ENCODE measurements at regions not wholly inside any gene's neighbourhood (a gene's known extent, or its start where the extent isn't known, plus 50 kb on each side); places are given as distances from the start of the nearest gene placed in this dataset.

GRCh38 chr3:64306745-64307144 is 81.5 kb upstream of the PRICKLE2 start:
- H3K9ac ChIP-seq (ENCODE audit: low read depth, low read length): no peak overlapping the region
- no peak overlapping the region for H3K4me3 ChIP-seq (ENCODE audit: low read length)
- H3K27me3 ChIP-seq (ENCODE audit: control insufficient read depth, insufficient read depth, low read length): no peaks in the 10 kb centered on the region
- H3K4me1 ChIP-seq (ENCODE audit: control insufficient read depth, insufficient read depth, low read length): peaks cover 6% of the 10 kb centered on the region
- H3K4me2 ChIP-seq (ENCODE audit: low read length): no peak overlapping the region
- H3K9me3 ChIP-seq (replicated peaks; ENCODE audit: low read length): no peaks in the 10 kb centered on the region
- no peaks in the 10 kb centered on the region for H3K36me3 ChIP-seq (ENCODE audit: insufficient read depth, low read length)

DNA sequence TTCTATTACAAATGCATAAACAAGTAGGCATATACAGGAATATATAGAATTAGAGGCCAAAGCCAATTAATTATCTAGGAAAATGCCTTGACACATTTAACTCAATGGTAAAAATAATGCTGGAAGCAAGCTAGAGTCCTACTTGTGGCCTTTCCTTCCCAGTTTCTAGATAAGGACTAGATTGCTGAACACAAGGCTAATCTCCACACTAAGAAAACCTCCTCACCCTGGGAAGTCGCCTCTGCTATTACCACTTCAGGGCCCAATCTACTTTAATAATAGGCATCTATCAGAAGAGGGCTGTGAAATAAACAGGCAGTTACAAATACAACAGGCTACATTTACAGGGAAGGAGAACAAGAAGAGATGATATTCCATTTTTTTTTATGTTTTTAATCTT is 80.5 kb upstream of the PRICKLE2 start:
- Histone ChIP-seq H3K4me2 (ENCODE audit: low read length) (no peak overlapping the region), H3K9ac (ENCODE audit: low read depth, low read length) (no peak overlapping the region), H3K4me3 (ENCODE audit: low read length) (no peak overlapping the region), H3K27me3 (ENCODE audit: control insufficient read depth, insufficient read depth, low read length) (no peaks in the 10 kb centered on the region), H3K4me1 (ENCODE audit: control insufficient read depth, insufficient read depth, low read length) (peaks cover 6% of the 10 kb centered on the region), H3K36me3 (ENCODE audit: insufficient read depth, low read length) (no peaks in the 10 kb centered on the region), H3K9me3 (replicated peaks; ENCODE audit: low read length) (no peaks in the 10 kb centered on the region)

DNA sequence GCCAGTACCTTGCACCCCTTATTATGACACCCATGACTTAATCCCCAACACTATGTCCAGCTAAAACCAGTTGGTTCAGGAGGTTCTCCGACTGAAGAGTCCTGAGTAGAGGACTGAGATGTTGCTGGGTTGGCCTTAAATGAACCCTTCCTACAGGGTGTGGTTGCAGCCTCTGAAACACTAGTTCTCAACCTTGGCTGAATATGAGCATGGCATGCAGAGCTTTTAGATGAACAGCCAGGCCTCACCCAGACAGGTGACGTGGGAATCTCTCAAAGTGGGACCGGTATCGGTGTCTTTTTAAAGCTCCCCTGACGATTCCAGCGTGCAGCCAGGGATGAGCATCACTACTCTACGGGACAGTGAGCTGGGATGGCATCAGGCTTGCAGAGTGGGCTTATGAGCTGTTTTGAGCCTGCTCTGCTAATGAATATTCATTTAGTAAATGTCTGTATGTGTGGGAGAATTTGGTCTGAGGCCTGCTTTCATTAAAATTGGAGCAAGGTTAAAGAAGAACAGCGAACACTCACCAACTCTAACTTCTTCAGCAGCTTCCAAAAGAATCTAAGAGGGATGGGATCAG is 79.7 kb upstream of the PRICKLE2 start:
- Histone ChIP-seq H3K9me3 (replicated peaks; ENCODE audit: low read length) (no peaks in the 10 kb centered on the region), H3K27me3 (ENCODE audit: control insufficient read depth, insufficient read depth, low read length) (no peaks in the 10 kb centered on the region), H3K4me1 (ENCODE audit: control insufficient read depth, insufficient read depth, low read length) (peaks cover 9% of the 10 kb centered on the region), H3K36me3 (ENCODE audit: insufficient read depth, low read length) (no peaks in the 10 kb centered on the region), H3K9ac (ENCODE audit: low read depth, low read length) (no peak overlapping the region), H3K4me2 (ENCODE audit: low read length) (no peak overlapping the region), H3K4me3 (ENCODE audit: low read length) (no peak overlapping the region)

DNA sequence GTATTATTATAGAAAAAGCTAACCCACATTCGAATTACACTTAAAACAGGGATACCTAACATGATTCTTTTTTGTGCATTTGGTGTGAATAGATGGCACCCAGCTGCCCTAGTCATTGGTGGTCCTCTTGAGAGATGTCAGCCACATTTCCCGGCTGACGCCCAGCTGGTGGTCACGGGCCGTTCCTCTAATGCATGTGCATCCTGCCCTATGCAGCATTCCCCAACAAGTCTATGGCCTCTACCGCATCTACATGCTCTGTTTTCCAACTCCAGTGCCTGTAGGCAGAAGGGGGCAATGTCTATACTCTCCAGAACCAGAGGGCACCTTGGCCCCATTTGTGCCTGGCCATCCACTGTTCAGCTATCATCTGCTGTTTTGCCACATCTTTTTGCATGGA is 78.6 kb upstream of the PRICKLE2 start:
- H3K9ac ChIP-seq (ENCODE audit: low read depth, low read length): no peak overlapping the region
- H3K27me3 ChIP-seq (ENCODE audit: control insufficient read depth, insufficient read depth, low read length): no peaks in the 10 kb centered on the region
- H3K4me3 ChIP-seq (ENCODE audit: low read length): no peak overlapping the region

DNA sequence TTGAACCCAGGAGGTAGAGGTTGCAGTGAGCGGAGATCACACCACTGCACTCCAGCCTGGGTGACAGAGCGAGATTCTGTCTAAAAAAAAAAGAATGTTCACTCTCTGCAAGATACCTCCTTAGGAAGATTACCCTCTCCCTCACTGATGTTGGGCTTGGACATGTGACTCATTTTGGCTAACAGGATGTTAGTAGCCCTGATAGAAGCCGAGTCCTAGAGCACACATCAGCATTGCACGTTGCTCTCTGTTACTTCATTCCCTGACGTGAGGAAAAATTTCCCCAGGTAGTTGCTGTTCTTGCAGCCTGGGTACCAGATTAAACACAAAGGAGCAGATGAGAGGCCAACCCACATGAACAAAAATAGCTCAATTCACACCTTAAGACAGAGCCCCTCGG is 78.1 kb upstream of the PRICKLE2 start:
- Histone ChIP-seq H3K27me3 (ENCODE audit: control insufficient read depth, insufficient read depth, low read length) (no peaks in the 10 kb centered on the region), H3K9ac (ENCODE audit: low read depth, low read length) (no peak overlapping the region)

More for the DNA sequence above, 78.6 kb upstream of the PRICKLE2 start:
- no peaks in the 10 kb centered on the region for H3K36me3 ChIP-seq (ENCODE audit: insufficient read depth, low read length)
- H3K9me3 ChIP-seq (replicated peaks; ENCODE audit: low read length): no peaks in the 10 kb centered on the region
- no peak overlapping the region for H3K4me2 ChIP-seq (ENCODE audit: low read length)
- peaks cover 9% of the 10 kb centered on the region for H3K4me1 ChIP-seq (ENCODE audit: control insufficient read depth, insufficient read depth, low read length)

GRCh38 chr3:64301476-64301875 is 76.2 kb upstream of the PRICKLE2 start:
- H3K4me2 ChIP-seq (ENCODE audit: low read length): no peak overlapping the region
- no peaks in the 10 kb centered on the region for H3K36me3 ChIP-seq (ENCODE audit: insufficient read depth, low read length)
- H3K9me3 ChIP-seq (replicated peaks; ENCODE audit: low read length): no peaks in the 10 kb centered on the region
- H3K4me3 ChIP-seq (ENCODE audit: low read length): no peak overlapping the region
- peaks cover 9% of the 10 kb centered on the region for H3K4me1 ChIP-seq (ENCODE audit: control insufficient read depth, insufficient read depth, low read length)
- no peaks in the 10 kb centered on the region for H3K27me3 ChIP-seq (ENCODE audit: control insufficient read depth, insufficient read depth, low read length)
- H3K9ac ChIP-seq (ENCODE audit: low read depth, low read length): no peak overlapping the region

More for the DNA sequence above, 78.1 kb upstream of the PRICKLE2 start:
- H3K4me1 ChIP-seq (ENCODE audit: control insufficient read depth, insufficient read depth, low read length): peaks cover 9% of the 10 kb centered on the region
- H3K36me3 ChIP-seq (ENCODE audit: insufficient read depth, low read length): no peaks in the 10 kb centered on the region
- H3K4me3 ChIP-seq (ENCODE audit: low read length): no peak overlapping the region
- no peak overlapping the region for H3K4me2 ChIP-seq (ENCODE audit: low read length)
- no peaks in the 10 kb centered on the region for H3K9me3 ChIP-seq (replicated peaks; ENCODE audit: low read length)

- H3K9me3 ChIP-seq (replicated peaks; ENCODE audit: low read length): no peaks in the 10 kb centered on the region
- H3K27me3 ChIP-seq (ENCODE audit: control insufficient read depth, insufficient read depth, low read length): no peaks in the 10 kb centered on the region
- H3K36me3 ChIP-seq (ENCODE audit: insufficient read depth, low read length): no peaks in the 10 kb centered on the region
- no peak overlapping the region for H3K4me3 ChIP-seq (ENCODE audit: low read length)
- no peak overlapping the region for H3K4me2 ChIP-seq (ENCODE audit: low read length)
- peaks cover 10% of the 10 kb centered on the region for H3K4me1 ChIP-seq (ENCODE audit: control insufficient read depth, insufficient read depth, low read length)
- no peak overlapping the region for H3K9ac ChIP-seq (ENCODE audit: low read depth, low read length)
Measured at GRCh38 chr3:64300790-64301423, 75.6 kb upstream of the PRICKLE2 start.

GRCh38 chr3:64299206-64299605 is 73.9 kb upstream of the PRICKLE2 start:
- H3K9ac ChIP-seq (ENCODE audit: low read depth, low read length): no peak overlapping the region
- H3K9me3 ChIP-seq (replicated peaks; ENCODE audit: low read length): no peaks in the 10 kb centered on the region
- H3K36me3 ChIP-seq (ENCODE audit: insufficient read depth, low read length): no peaks in the 10 kb centered on the region
- peaks cover 16% of the 10 kb centered on the region for H3K4me1 ChIP-seq (ENCODE audit: control insufficient read depth, insufficient read depth, low read length)
- no peaks in the 10 kb centered on the region for H3K27me3 ChIP-seq (ENCODE audit: control insufficient read depth, insufficient read depth, low read length)
- no peak overlapping the region for H3K4me3 ChIP-seq (ENCODE audit: low read length)
- no peak overlapping the region for H3K4me2 ChIP-seq (ENCODE audit: low read length)

DNA sequence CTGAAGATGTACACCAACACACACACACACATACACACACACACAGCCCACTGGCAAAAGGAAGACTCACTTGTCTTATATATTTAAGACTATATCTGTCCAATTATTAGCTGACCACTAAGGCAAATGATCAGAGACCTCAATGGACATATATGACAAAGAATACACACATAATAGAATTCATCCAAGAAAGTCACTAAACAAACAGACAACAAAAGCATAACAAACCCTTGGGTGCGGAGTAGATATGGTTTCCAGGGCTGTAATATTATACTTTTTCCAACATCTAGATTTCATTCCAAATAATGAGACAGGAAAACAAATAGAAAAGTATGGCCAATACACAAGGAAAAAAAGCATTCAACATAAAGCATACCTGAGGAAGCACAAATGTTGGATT is 72.3 kb upstream of the PRICKLE2 start:
- H3K4me2 ChIP-seq (ENCODE audit: low read length): no peak overlapping the region
- no peak overlapping the region for H3K4me3 ChIP-seq (ENCODE audit: low read length)
- H3K27me3 ChIP-seq (ENCODE audit: control insufficient read depth, insufficient read depth, low read length): no peaks in the 10 kb centered on the region
- no peaks in the 10 kb centered on the region for H3K36me3 ChIP-seq (ENCODE audit: insufficient read depth, low read length)
- peaks cover 18% of the 10 kb centered on the region for H3K4me1 ChIP-seq (ENCODE audit: control insufficient read depth, insufficient read depth, low read length)
- H3K9me3 ChIP-seq (replicated peaks; ENCODE audit: low read length): no peaks in the 10 kb centered on the region
- no peak overlapping the region for H3K9ac ChIP-seq (ENCODE audit: low read depth, low read length)

DNA sequence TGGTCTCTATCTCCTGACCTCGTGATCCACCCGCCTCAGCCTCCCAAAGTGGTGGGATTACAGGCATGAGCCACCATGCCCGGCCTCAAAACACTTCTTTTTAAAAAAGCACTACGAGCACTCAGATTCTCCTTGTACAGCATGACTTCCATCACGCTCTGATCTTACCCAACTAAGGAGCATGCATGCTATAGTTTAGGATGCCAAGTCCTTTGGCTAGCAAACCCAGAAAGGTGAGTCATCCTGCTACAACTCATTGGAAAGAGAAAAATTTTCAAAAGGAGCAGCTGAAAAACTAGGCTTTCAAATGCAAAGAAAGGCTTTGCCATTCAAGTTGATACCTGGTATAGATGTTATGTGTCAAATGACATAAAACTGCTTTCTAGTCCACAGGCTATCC is 70.3 kb upstream of the PRICKLE2 start:
- Histone ChIP-seq H3K9ac (ENCODE audit: low read depth, low read length) (no peak overlapping the region), H3K36me3 (ENCODE audit: insufficient read depth, low read length) (no peaks in the 10 kb centered on the region), H3K27me3 (ENCODE audit: control insufficient read depth, insufficient read depth, low read length) (no peaks in the 10 kb centered on the region), H3K4me2 (ENCODE audit: low read length) (no peak overlapping the region), H3K9me3 (replicated peaks; ENCODE audit: low read length) (no peaks in the 10 kb centered on the region), H3K4me3 (ENCODE audit: low read length) (no peak overlapping the region), H3K4me1 (ENCODE audit: control insufficient read depth, insufficient read depth, low read length) (peaks cover 30% of the 10 kb centered on the region)

DNA sequence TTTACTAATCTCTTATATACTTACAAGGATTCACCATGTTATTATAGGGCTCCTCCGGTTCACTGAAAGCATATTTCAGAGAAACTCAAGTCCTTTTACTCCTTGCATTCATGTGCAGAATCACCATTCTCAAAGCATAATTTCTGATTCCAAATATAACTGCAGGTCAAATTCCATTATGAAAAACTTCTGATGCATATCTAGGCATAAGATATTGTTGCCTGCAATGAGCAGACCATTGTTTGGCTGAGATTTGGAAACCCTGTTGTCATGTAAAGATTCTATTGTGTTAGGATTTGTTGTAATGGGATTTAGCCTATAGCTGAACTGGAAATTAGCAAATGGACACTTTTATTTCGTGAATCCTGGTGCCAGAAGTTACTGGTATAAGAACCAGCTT is 69.5 kb upstream of the PRICKLE2 start:
- Histone ChIP-seq H3K27me3 (ENCODE audit: control insufficient read depth, insufficient read depth, low read length) (no peaks in the 10 kb centered on the region), H3K4me3 (ENCODE audit: low read length) (no peak overlapping the region), H3K36me3 (ENCODE audit: insufficient read depth, low read length) (no peaks in the 10 kb centered on the region), H3K4me2 (ENCODE audit: low read length) (no peak overlapping the region), H3K4me1 (ENCODE audit: control insufficient read depth, insufficient read depth, low read length) (peaks cover 35% of the 10 kb centered on the region), H3K9me3 (replicated peaks; ENCODE audit: low read length) (no peaks in the 10 kb centered on the region), H3K9ac (ENCODE audit: low read depth, low read length) (no peak overlapping the region)

DNA sequence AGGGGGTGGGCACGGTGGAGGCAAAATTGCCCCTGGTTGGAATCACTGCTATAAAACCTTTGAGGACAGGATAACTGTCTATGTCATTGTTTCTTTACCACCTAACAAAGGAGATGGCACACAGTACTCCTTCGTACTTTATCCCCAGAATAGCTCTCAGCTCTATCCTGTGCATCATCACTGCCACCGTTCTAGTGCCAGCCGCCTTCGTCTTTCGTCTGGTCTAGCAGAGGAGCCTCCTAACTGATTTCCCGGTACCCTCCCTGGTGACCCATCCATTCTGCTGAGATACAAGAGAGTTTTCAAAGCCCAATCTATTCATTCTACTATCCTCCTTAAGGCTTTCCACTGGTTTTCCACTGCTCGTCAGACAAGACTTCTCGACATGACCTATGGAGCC is 67.9 kb upstream of the PRICKLE2 start:
- Histone ChIP-seq H3K36me3 (ENCODE audit: insufficient read depth, low read length) (no peaks in the 10 kb centered on the region), H3K27me3 (ENCODE audit: control insufficient read depth, insufficient read depth, low read length) (no peaks in the 10 kb centered on the region), H3K9ac (ENCODE audit: low read depth, low read length) (no peak overlapping the region), H3K4me3 (ENCODE audit: low read length) (no peak overlapping the region), H3K4me1 (ENCODE audit: control insufficient read depth, insufficient read depth, low read length) (peaks cover 36% of the 10 kb centered on the region), H3K9me3 (replicated peaks; ENCODE audit: low read length) (no peaks in the 10 kb centered on the region), H3K4me2 (ENCODE audit: low read length) (no peak overlapping the region)

Data from skeletal muscle satellite cell (primary cell).